Kidney (tissue), 13 donors: ENCODE measurements at regions not wholly inside any gene's neighbourhood (a gene's known extent, or its start where the extent isn't known, plus 50 kb on each side); places are given as distances from the start of the nearest gene placed in this dataset.

Experiments
- DNase-seq, 5 donors: peaks; one replicate each; pipeline ENCODE4 v3.0.0-alpha.2; 2013 to 2020
- FAIRE-seq: peaks from 2 replicates; lab custom pipeline; 2012; peaks lifted over from hg19 to GRCh38; lab: Jason Lieb, UNC
- H3K27ac ChIP-seq, 2 donors: one replicate each; pipeline ENCODE4 v1.7.0; 2013; ENCODE audit warnings: low read depth in 2 of 2, low read length in 2 of 2, inconsistent platforms in 1 of 2
- H3K27me3 ChIP-seq: one replicate; pipeline ENCODE4 v1.7.1; 2013; ENCODE audit warnings: low read length, inconsistent platforms; ENCODE audit not compliant: control insufficient read depth, insufficient read depth
- H3K36me3 ChIP-seq, 3 donors: one replicate each; pipeline versions ENCODE4 v1.7.0 to v1.7.1; 2013; ENCODE audit warnings: low read length in 3 of 3, control low read depth in 1 of 3, inconsistent platforms in 1 of 3; ENCODE audit not compliant: insufficient read depth in 3 of 3, control insufficient read depth in 2 of 3
- H3K4me1 ChIP-seq, 3 donors: one replicate each; pipeline versions ENCODE4 v1.7.0 to v1.7.1; 2013; ENCODE audit warnings: low read length in 3 of 3, inconsistent platforms in 1 of 3, low read depth in 1 of 3; ENCODE audit not compliant: control insufficient read depth in 2 of 3, insufficient read depth in 2 of 3
- H3K4me3 ChIP-seq, 3 donors: one replicate each; pipeline versions ENCODE4 v1.7.0 to v1.8.1; 2013; ENCODE audit warnings: low read length in 3 of 3, control low read depth in 1 of 3, inconsistent platforms in 1 of 3
- H3K9ac ChIP-seq, 3 donors: one replicate each; pipeline versions ENCODE4 v1.7.0 to v1.7.1; 2013; ENCODE audit warnings: low read length in 3 of 3, control low read depth in 1 of 3, inconsistent platforms in 1 of 3
- H3K9me3 ChIP-seq, 3 donors: one replicate each; pipeline versions ENCODE4 v1.7.0 to v1.7.1; 2013; ENCODE audit warnings: low read length in 3 of 3, control low read depth in 1 of 3, inconsistent platforms in 1 of 3; ENCODE audit not compliant: control insufficient read depth in 2 of 3, insufficient read depth in 1 of 3
- CTCF ChIP-seq: IDR thresholded peaks from 3 replicates; pipeline ENCODE4 v1.5.1; 2012; ENCODE audit warnings: mild to moderate bottlenecking, moderate library complexity, borderline replicate concordance; ENCODE audit not compliant: insufficient read depth; ENCODE audit errors: extremely low read depth
- intact Hi-C: fragments of 100-400 bp; cut with DNase I; formaldehyde crosslinking; loops from one replicate; pipeline ENCODE4 v1.11.1; 2022
- donor health status: control.
- donor health status: control.
- donor health status: control.
- donor health status: control.
- donor health status: control.
- donor health status: DM: yes; HTN: yes; CAD: no.
- donor health status: Normal renal cell carcinoma (clear cell type).

GRCh38 chr13:111040830-111041229 is 74.3 kb upstream of the ARHGEF7 start:
- intact Hi-C loops, result no loop called here
- H3K27ac ChIP-seq, result no peak overlapping the region
- H3K4me3 ChIP-seq, result no peak overlapping the region
- no peak for DNase-seq
- FAIRE-seq, result no peak
- H3K4me1 ChIP-seq, result no peaks in the 10 kb centered on the region
- H3K9ac ChIP-seq, result no peak overlapping the region
- no peaks in the 10 kb centered on the region for H3K27me3 ChIP-seq
- TF ChIP-seq CTCF, result no peak
- H3K36me3 ChIP-seq, result peaks cover 0 to 2% (median 0%) of the 10 kb centered on the region in 3 donors
- peaks cover 0 to 4% (median 0%) of the 10 kb centered on the region in 3 donors for H3K9me3 ChIP-seq

- intact Hi-C loops, result no loop called here
- Histone ChIP-seq H3K9ac (no peak overlapping the region), H3K4me1 (no peaks in the 10 kb centered on the region), H3K27ac (no peak overlapping the region), H3K27me3 (no peaks in the 10 kb centered on the region), H3K9me3 (peaks cover 0 to 4% (median 0%) of the 10 kb centered on the region in 3 donors), H3K4me3 (no peak overlapping the region), H3K36me3 (peaks cover 0 to 2% (median 0%) of the 10 kb centered on the region in 3 donors)
- TF ChIP-seq CTCF, result no peak
- no peak for DNase-seq
- no peak for FAIRE-seq
Observed at GRCh38 chr13:111039735-111040134, 75.4 kb upstream of the ARHGEF7 start.

- no peaks in the 10 kb centered on the region for H3K27me3 ChIP-seq
Observed at GRCh38 chr13:111038887-111039286, 76.2 kb upstream of the ARHGEF7 start.

More at GRCh38 chr13:111038887-111039286, 76.2 kb upstream of the ARHGEF7 start:
- no peak overlapping the region for H3K27ac ChIP-seq
- no peaks in the 10 kb centered on the region for H3K36me3 ChIP-seq
- intact Hi-C loops, result no loop called here
- DNase-seq, result no peak
- H3K9ac ChIP-seq, result no peak overlapping the region
- TF ChIP-seq CTCF, result no peak
- no peaks in the 10 kb centered on the region for H3K4me1 ChIP-seq
- H3K4me3 ChIP-seq, result no peak overlapping the region
- FAIRE-seq, result no peak
- H3K9me3 ChIP-seq, result no peaks in the 10 kb centered on the region
